A204.1 (cell line): ENCODE measurements at regions not wholly inside any gene's neighbourhood (a gene's known extent, or its start where the extent isn't known, plus 50 kb on each side); places are given as distances from the start of the nearest gene placed in this dataset.
A peak's percentile ranks its signal among the peaks of the same experiment; 100 is the strongest.
"Not testable (repeated sequence)": the region's sequence is repeated elsewhere in the genome, so short reads cannot be mapped to it uniquely, and the experiment has no call there.

ENCODE experiments used
- FAIRE-seq: peaks from 2 replicates; lab custom pipeline; 2012; peaks lifted over from hg19 to GRCh38; lab: Jason Lieb, UNC

DNA sequence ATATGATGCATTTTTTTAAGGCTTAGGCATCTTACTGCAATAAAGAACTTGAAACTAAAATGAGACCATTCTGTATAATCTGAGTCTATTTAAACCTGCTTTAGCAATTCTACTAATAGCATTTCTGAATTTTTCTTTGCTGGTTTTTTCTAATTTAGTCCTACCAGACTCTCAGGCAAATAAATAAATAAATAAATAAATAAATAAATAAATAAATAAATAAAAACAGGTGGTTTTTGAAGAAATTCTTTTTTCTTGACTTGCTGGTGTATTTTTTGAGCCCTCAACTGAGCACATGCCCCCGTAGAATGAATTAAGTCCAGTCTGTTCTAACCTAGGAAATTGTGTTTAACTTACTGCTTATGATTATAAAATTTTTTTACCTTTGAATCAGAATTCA, 134.7 kb upstream of the FOXP2 start:
- FAIRE-seq, result peak; percentile 11

DNA sequence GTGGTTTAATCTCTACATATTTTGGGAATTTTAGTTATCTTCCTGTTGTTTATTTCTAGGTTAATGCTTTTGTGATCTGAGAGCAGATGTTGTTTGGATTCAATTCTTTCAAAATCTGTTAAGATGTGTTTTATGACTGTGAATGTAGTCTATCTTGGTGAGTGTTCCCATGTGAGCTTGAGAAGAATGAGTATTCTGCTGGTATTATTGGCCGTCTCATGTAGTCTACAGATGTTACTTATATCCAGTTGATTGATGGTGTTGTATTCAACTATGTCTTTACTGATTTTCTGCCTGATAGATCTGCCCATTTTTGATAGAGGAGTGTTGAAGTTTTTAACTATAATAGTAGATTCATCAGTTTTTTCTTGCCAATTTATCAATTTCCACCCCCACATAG, 141.4 kb upstream of the FOXP2 start:
- FAIRE-seq, result no peak

DNA sequence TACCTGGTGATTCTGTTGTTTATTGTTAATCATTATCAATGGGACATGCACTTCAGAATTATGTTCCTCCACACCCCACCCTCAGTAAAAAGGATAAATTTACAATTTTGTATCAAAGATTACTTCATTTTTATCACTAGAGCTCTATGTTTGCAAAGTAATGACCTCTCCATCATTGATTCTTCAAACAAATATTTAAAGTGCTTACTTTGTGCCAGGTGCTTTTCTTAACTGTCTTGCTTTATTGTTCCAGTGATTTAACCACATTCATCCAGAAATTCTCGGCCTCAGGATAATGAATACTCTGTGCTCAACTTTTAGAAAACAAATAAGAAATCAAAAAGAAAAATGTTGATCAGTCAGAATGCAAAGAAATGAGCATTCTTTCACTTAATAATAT, 144.9 kb upstream of the FOXP2 start:
- peak; percentile 30 for FAIRE-seq

DNA sequence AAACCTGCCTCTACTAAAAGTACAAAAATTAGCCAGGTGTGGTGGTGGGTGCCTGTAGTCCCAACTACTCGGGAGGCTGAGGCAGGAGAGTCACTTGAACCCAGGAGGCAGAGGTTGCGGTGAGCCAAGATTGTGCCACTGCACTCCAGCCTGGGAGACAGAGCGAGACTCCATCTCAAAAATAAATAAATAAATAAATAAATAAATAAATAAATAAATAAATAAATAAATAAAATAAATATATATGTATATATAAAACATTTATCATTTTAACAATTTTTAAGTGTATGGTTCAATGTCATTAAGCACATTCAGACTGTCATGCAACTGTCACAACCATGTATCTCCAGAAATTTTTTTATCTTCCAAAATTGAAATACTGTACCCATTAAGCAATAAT, 147.1 kb upstream of the FOXP2 start:
- not testable (repeated sequence) for FAIRE-seq

DNA sequence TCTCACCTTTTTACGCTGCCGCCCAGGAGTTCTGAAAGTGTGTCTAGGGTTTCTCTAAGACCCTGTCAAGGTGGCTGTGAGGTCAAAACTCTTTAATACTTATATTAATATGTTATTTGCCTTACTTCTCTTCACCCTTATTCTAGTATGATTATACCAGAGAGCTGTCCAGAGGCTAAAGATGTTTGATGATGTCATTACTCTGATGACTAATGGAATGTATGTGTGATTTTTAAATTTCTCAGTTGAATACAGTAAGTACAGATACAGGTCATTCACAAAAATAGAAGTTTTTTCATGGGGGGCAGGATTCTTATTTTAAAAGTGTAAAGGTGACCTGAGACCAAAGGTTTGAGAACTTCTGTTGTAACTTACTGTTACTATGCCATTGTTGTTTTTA, 150.6 kb upstream of the FOXP2 start:
- FAIRE-seq, result no peak

DNA sequence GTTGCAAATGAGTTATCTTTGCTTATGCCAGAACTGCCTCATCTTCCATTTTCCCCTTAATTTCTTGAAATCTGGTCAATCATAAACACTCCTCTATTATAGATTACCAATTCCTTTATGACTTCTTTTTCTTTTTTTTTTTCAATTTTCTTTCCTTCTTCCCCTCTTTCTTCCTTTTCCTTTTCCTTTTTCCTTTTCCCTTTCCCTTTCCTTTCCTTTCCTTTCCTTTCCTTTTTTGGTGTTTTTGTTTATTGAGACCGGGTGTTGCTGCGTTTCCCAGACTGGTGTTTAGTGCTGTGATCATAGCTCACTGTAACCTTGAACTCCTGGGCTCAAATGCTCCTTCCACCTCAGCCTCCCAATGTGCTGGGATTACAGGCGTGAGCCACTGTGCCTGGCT, 151.4 kb upstream of the FOXP2 start:
- no peak for FAIRE-seq

DNA sequence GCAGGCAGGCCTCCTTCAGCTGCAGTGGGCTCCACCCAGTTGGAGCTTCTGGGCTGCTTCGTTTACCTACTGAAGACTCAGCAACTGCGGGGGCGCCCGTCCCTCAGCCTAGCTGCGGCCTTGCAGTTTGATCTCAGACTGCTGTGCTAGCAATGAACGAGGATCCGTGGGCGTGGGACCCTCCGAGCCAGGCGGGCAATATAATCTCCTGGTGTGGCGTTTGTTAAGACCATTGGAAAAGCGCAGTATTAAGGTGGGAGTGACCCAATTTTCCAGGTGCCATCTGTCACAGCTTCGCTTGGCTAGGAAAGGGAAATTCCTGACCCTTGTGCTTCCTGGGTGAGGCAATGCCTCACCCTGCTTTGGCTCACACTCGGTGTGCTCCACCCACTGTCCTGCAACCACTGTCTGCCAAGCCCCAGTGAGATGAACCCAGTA, 159.2 kb upstream of the FOXP2 start:
- no peak for FAIRE-seq

DNA sequence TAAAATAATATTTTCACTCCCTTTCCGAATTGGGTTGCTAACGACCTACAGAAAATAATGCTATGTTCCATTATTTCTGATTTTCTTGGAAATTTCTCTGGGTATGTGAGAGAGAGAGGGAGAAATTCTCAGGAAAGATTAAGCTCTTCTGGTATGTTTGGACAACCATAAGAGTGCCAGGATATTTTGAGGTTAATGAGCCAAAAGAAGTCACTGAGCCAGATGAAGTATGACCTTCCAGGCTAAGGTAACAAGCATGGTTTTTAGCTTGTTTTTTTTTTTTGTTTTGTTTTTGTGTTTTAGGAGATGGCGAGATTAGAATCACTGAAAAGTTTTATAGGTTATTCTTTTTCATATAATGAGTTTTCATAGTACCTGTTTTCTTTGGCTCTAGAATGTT, 171.0 kb upstream of the FOXP2 start:
- no peak for FAIRE-seq

DNA sequence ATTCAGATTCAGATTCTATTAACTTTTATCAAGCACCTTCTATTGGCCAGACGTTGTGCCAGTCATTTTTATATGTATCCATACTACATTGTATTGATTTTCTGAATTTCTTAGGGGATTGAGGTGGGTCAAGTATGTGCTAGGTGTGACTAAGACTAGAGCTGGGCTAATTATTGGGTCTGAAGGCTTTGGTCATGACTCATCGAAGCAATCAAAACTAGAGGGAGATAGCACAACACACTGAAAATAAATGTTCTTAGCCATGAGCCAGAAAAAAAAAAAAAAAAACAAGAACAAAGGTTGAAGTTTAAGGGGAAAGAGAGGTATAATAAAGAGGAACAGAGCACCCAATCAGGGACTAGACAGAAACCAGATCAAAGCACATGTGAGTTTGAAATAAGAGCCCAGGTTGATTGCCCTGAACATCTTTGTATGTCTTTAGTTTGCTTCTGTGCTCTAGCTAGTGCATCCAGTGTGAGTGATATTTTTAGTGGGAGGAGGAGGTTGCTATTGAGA, 171.6 kb upstream of the FOXP2 start:
- no peak for FAIRE-seq

DNA sequence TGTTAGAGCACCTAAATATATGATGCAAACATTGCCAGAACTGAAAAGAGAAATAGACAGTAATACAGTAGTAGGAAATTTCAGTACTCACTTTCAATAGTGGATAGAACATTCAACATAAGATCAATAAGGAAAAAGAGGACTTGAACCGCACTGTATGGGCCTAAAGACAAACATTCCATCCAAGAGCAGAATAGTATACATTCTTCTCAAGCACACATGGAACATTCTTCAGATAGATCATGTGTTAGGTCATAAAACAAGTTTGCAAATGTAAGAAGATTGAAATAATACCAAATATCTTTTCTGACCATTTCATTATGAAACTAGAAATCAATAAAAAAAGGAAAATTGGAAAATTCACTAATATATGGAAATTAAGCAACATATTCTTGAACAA, 185.4 kb upstream of the FOXP2 start:
- peak; percentile 75 for FAIRE-seq

DNA sequence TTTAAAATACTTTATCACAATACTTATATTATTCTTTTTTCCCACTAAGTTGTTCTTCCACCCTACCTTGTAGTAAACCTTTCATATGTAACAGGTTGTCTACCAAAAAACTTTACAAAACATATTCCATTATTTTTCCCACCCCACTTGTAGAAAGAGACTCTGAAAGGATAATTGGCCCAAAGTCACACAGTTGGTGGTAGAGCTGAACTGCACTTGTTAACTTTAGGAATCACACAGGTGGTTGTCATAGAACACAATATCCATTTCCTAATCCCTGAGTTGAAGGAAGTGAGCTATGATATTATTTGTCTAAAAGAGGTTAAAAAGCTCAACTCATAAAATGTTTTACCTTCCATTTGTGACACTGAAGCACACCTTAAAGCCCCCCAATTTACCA, 188.8 kb upstream of the FOXP2 start:
- FAIRE-seq, result no peak

DNA sequence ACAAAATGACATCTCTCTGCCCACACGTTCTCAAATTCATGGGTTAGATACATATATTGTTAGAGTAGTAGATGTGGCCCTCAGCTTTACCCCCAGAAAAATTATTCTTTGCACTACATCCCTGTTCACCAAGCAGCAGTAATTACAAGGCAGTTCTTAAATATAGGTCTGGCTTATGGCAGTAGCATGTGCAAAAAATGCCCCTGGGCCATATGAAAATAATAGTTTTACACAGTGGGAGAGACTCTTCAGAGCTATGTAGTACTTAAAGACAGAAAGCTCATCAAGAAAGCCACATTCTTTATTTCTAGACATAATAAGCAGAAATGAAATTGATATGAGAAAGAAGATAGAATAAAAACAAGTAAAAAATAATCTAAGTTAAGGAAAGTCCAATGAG, 196.3 kb upstream of the FOXP2 start:
- no peak for FAIRE-seq

DNA sequence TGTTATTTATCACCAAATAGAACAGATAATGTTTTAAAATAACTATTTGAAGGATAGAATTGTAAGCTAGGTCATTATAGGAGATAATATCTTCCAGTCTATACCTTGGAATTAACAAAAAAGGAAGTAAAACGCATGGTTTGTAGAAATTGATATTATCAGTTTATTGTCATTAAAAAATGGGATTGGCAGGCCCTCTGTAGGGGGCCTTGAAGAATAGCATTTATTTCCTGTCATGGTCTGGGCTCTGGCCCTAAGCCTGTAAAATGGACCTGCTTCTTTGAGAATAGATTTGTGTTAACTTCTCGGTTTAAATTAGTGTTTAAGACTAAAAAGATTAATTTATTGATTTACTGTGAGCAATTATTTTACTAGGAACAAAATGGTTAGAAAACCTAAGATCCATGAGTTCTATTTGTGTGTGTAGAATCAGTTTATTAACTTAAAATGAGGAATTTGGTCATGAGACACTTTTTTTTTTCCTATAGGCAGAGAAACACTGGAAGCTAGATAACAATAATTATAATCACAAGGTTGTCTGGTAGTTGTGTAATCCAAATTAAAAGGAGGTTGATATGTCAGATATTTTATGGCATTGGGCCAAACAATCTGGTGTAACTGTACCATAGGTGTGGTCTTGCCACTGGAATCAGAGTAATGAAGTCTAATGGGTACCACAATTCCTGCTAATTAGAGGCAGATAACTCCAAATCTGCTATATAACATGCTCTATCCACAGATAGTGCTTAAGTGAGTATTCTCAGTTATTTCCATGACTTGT, 197.4 kb upstream of the FOXP2 start:
- no peak for FAIRE-seq

DNA sequence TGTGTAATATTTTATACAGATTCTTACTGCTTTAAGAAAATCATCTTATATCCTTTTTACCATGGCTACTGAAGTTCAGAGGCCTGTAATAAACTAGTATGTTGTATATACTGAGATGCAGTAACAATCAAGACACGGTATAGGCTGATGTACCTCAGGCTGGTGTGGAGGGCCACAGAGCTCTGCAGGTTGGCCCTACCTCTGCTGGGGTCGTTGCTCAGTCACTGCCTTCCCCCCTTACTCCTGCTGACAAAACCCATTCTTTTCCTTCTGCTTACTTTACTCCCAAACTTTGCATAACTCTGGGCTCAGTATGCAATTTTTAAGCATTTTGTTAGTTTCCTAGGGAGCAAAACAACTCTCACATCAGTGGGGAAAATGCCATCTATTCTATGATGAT, 200.1 kb upstream of the FOXP2 start:
- no peak for FAIRE-seq

DNA sequence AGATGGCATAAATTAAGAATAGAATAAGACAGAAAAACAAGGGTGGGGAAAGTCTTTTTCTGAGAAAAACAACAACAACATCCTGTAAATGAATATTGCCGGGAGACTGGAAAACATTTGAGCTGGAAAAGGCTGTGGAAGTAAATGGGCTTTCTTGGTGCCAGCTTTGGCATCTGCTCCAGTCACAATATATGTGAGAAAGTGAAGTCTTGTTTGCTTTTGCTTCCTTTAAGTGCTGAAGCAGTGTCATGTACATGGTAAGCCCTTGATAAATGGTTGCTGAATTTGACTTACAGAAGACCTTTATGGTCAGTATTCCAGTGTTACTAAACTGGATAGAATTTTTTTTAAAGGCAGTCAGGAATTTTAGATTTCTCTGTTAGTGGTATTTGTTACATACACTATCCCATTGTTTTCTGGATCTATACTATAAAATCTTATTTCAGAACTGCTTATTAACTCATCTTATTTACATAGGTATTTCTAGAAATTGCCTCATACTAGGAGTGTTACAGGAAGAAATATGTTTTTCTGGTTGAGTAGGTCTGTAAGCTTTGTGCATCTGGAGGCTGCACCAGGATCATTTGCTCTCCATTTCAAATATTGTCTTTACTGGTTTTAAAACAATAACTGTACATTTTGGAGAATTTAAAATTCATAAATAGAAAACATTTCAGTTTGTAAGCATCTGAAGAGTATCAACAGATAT, 201.7 kb upstream of the FOXP2 start:
- no peak for FAIRE-seq

DNA sequence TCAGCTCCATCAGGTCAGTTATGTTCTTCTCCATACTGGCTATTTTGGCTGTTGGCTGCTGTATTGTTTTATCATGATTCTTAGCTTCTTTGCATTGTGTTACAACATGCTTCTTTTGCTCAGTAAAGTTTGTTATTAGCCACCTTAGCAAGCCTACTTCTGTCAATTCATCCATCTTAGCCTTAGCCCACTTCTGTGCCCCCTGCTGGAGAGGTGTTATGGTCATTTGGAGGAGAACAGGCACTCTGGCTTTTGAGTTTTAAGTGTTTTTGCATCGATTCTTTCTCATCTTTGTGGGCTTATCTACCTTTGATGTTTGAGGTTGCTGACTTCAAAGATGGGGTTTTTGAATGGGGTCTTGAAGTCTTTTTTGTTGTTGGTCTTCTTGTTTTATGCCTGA, 204.6 kb upstream of the FOXP2 start:
- no peak for FAIRE-seq

DNA sequence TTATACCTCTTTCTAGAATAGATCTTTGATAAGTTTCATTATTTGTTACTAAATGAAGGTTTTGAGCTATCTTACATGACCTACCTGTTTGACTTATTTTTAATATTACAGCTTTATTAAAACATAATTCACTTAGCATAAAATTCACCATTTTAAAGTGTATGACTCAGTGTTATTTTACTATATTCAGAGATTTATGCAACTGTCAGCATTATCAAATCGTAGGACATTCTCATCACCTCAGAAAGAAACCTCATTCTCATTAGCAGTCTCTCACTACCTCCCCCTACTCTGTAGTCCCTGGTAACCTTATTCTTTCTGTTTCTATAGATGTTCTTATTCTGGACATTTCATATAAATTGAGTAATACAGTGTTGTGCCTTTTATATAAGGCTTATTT, 207.9 kb upstream of the FOXP2 start:
- FAIRE-seq, result peak; percentile 6

DNA sequence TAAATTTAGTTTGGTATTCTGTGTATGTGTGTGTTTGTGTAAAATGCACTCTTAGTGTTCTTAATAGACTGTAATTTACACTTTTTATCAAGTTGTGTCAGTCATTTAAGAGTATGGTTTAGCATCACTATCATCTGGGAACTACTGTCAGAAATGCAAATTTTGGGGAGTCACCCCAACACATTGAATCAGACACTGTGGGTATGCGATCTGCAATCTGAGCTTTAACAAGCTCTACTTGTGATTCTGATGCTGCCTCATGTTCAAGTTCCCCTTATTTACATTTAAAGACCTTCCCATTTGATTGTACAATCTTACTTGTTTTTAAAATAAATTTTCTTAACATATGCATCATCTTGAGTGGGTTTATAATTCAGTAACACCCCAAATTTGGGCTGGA, 218.1 kb upstream of the FOXP2 start:
- no peak for FAIRE-seq

DNA sequence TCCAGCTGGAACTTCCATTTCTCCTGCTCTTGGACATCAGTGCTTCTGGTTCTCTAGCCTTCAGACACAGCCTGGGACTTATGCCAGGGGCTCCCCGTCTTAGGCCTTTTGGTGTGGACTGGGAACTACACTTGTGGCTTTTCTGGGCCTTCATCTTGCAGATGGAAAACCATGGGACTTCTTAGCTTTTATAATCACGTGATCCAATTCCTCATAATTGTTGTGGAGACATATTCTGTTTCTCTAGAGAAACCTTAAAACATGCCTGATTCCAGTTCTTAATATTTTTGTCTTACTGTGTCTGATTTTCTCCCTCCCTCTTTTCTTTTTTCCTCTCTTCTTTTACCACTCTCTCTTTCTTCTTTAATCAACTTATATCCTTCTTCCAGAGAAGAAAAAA, 224.2 kb upstream of the FOXP2 start:
- FAIRE-seq, result no peak

DNA sequence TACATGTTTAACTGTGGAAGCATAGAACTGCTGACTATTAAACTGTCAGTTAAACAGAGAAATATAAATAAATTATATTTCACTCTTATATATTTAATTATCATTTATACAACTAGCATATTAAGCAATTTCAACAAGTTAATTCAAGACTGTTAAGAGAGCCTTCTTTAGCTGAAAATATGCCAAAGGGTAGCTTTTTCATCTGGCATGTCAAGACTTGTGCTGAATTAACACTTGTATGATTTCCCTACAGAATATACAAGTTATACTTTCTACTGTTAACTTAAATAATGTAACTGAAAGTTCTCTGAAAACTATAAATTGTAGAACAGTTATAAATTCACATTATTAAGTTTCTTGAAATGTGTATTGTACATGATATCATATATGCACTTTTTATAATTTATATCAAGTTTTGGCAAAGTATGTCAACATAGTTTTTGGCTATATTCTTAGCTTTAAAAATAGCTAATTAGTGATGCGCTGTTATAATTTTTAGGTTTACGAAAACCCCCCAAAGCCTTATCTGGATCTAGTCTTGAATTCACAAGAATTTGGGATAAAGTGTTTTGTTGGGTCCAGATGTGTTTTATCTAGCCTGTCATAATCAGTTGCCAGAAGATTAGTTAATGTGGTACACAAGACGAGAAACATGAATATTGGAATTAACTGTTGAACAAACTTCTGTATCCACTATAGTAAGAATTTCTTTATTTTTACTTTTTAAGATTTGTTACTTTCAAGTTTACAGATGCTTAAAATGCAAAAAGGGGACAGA, 231.1 kb upstream of the FOXP2 start:
- peak; percentile 85 for FAIRE-seq

DNA sequence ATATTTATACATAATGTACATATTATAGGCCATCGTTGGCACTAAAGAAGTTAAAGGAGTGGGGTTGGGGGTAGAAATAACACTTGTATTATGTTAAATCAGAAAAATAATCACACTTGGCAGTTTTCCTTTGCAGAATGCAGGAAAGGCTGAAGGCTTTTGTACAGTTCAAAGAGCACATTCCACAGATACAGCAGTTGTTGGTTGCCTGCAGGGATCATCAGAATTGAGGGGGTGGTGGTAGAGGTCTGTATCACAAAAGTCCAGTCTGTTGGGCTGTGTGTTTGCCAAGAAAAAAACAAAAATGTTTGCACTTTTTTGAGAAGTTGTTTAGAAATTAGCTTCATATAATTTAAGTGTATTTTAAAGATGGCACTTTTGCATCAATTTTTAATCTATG, 231.8 kb upstream of the FOXP2 start:
- no peak for FAIRE-seq

DNA sequence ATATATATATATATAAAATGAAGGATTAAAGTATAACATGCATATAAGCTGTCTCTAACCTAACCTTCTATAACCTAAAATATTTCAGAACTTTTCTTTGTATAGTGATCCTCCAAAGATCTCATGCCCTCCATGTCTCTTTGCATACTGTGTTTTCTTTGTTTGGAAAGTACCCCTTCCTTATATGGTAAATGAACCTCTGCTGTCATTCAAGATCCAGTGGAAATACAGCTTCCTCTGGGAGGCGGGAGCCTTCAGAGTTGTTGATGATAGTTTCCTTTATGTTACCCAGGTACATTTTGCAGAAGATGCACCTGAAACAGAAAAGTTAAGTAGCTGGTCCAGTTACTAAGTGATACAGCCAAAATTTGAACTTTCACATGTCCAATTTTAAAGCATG, 233.3 kb upstream of the FOXP2 start:
- no peak for FAIRE-seq
